Astrocyte (in vitro differentiated cells and primary cell): ENCODE measurements at regions not wholly inside any gene's neighbourhood (a gene's known extent, or its start where the extent isn't known, plus 50 kb on each side); places are given as distances from the start of the nearest gene placed in this dataset.

ENCODE experiments used
- DNase-seq: peaks from one replicate; pipeline ENCODE4 v3.0.0-alpha.2; 2010; ENCODE audit warnings: low read depth
- FAIRE-seq: peaks from 2 replicates; lab custom pipeline; 2011; peaks lifted over from hg19 to GRCh38; lab: Jason Lieb, UNC
- H2AFZ ChIP-seq: 2 replicates; pipeline ENCODE4 v1.6.0; 2012; ENCODE audit warnings: low read depth, low read length, inconsistent platforms
- H3K27ac ChIP-seq: 2 replicates; pipeline ENCODE4 v1.5.1; 2011; ENCODE audit warnings: low read depth, low read length, inconsistent platforms
- H3K27me3 ChIP-seq: 2 replicates; pipeline ENCODE4 v1.6.0; 2011; ENCODE audit warnings: low read length, inconsistent platforms; ENCODE audit not compliant: insufficient read depth
- H3K36me3 ChIP-seq: 2 replicates; pipeline ENCODE4 v1.5.1; 2011; ENCODE audit warnings: low read length, inconsistent platforms; ENCODE audit not compliant: insufficient read depth
- H3K4me1 ChIP-seq: 2 replicates; pipeline ENCODE4 v1.5.1; 2011; ENCODE audit warnings: low read length, inconsistent platforms; ENCODE audit not compliant: insufficient read depth
- H3K4me2 ChIP-seq: 2 replicates; pipeline ENCODE4 v1.6.0; 2012; ENCODE audit warnings: low read length, inconsistent platforms
- H3K4me3 ChIP-seq: 2 replicates; pipeline ENCODE4 v1.5.1; 2011; ENCODE audit warnings: low read depth, mild to moderate bottlenecking, low read length, inconsistent platforms; ENCODE audit not compliant: insufficient read depth
- H3K79me2 ChIP-seq: 2 replicates; pipeline ENCODE4 v1.6.0; 2012; ENCODE audit warnings: mild to moderate bottlenecking, low read length, inconsistent platforms; ENCODE audit not compliant: insufficient read depth
- H3K9ac ChIP-seq: 2 replicates; pipeline ENCODE4 v1.6.0; 2012; ENCODE audit warnings: mild to moderate bottlenecking, low read length, inconsistent platforms
- H3K9me3 ChIP-seq: 2 replicates; pipeline ENCODE4 v1.5.1; 2012; ENCODE audit warnings: low read depth, mild to moderate bottlenecking, low read length, inconsistent platforms; ENCODE audit not compliant: insufficient read depth
- H4K20me1 ChIP-seq: 2 replicates; pipeline ENCODE4 v1.6.0; 2012; ENCODE audit warnings: low read length, inconsistent platforms; ENCODE audit not compliant: insufficient read depth
- H3K27ac Mint-ChIP-seq: one replicate; pipeline ENCODE4 v1.8.0; 2021; ENCODE audit warnings: mild to moderate bottlenecking, mixed read lengths; ENCODE audit not compliant: unreplicated experiment
- H3K27me3 Mint-ChIP-seq: one replicate; pipeline ENCODE4 v1.8.0; 2021; ENCODE audit warnings: low read depth, mixed read lengths; ENCODE audit not compliant: unreplicated experiment
- H3K36me3 Mint-ChIP-seq: one replicate; pipeline ENCODE4 v1.8.0; 2021; ENCODE audit warnings: low read depth, mixed read lengths; ENCODE audit not compliant: unreplicated experiment
- H3K4me1 Mint-ChIP-seq: one replicate; pipeline ENCODE4 v1.8.0; 2021; ENCODE audit warnings: low read depth, mixed read lengths; ENCODE audit not compliant: unreplicated experiment
- H3K4me3 Mint-ChIP-seq: one replicate; pipeline ENCODE4 v1.8.0; 2021; ENCODE audit warnings: mild to moderate bottlenecking, moderate library complexity, mixed read lengths; ENCODE audit not compliant: unreplicated experiment
- H3K9me3 Mint-ChIP-seq: one replicate; pipeline ENCODE4 v1.8.0; 2021; ENCODE audit warnings: mild to moderate bottlenecking, mixed read lengths; ENCODE audit not compliant: unreplicated experiment
- EZH2 ChIP-seq: IDR thresholded peaks from 2 replicates; pipeline ENCODE4 v1.6.1; 2012; ENCODE audit warnings: mild to moderate bottlenecking, low read length, inconsistent platforms; ENCODE audit not compliant: insufficient read depth
- TF ChIP-seq, protein P1 (sequence below): IDR thresholded peaks from 2 replicates; pipeline ENCODE4 v1.5.1; 2011; ENCODE audit warnings: low read depth, mild to moderate bottlenecking, inconsistent platforms, low read length, moderate library complexity; ENCODE audit not compliant: insufficient read depth

DNA sequence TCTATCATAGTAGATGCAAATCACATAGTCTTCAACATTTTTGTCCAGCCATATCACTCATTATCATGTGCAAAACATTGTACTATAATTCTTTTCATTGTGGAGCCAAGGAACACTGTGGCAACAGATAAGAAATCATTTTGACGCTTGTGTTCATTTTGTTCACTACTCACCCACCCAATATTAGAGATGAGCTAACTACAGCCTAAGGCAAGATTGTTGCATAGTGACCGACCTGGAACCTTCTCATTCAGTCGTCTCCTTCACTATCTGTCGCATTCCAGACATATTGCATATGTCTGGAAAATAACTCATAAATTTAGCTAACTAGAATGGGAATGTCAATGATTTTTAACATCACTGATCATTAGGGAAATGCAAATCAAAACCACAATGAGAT lies 270.3 kb downstream of the CGGBP1 start:
- Histone ChIP-seq H3K27me3 (peaks cover 3% of the 10 kb centered on the region), H3K79me2 (no peaks in the 10 kb centered on the region), H3K4me2 (no peak overlapping the region), H4K20me1 (no peaks in the 10 kb centered on the region), H3K4me3 (no peak overlapping the region), H3K9me3 (no peaks in the 10 kb centered on the region), H2AFZ (no peak overlapping the region), H3K36me3 (no peaks in the 10 kb centered on the region), H3K4me1 (no peaks in the 10 kb centered on the region), H3K9ac (no peak overlapping the region), H3K27ac (no peak overlapping the region)
- H3K27ac Mint-ChIP-seq, result no peak overlapping the region
- TF ChIP-seq, protein P1, sequence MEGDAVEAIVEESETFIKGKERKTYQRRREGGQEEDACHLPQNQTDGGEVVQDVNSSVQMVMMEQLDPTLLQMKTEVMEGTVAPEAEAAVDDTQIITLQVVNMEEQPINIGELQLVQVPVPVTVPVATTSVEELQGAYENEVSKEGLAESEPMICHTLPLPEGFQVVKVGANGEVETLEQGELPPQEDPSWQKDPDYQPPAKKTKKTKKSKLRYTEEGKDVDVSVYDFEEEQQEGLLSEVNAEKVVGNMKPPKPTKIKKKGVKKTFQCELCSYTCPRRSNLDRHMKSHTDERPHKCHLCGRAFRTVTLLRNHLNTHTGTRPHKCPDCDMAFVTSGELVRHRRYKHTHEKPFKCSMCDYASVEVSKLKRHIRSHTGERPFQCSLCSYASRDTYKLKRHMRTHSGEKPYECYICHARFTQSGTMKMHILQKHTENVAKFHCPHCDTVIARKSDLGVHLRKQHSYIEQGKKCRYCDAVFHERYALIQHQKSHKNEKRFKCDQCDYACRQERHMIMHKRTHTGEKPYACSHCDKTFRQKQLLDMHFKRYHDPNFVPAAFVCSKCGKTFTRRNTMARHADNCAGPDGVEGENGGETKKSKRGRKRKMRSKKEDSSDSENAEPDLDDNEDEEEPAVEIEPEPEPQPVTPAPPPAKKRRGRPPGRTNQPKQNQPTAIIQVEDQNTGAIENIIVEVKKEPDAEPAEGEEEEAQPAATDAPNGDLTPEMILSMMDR, result no peak
- no peak for TF ChIP-seq EZH2
- peaks cover 28% of the 10 kb centered on the region for H3K27me3 Mint-ChIP-seq
- no peak overlapping the region for H3K4me3 Mint-ChIP-seq
- FAIRE-seq (no peak), DNase-seq (no peak)
- H3K4me1 Mint-ChIP-seq, result peaks cover 5% of the 10 kb centered on the region
- H3K9me3 Mint-ChIP-seq, result peaks cover 2% of the 10 kb centered on the region
- no peaks in the 10 kb centered on the region for H3K36me3 Mint-ChIP-seq

- Histone ChIP-seq H3K9me3 (no peaks in the 10 kb centered on the region), H3K79me2 (no peaks in the 10 kb centered on the region), H4K20me1 (no peaks in the 10 kb centered on the region), H3K36me3 (no peaks in the 10 kb centered on the region), H3K9ac (no peak overlapping the region), H2AFZ (no peak overlapping the region), H3K4me3 (no peak overlapping the region), H3K27me3 (no peaks in the 10 kb centered on the region), H3K27ac (no peak overlapping the region), H3K4me2 (no peak overlapping the region), H3K4me1 (no peaks in the 10 kb centered on the region)
- TF ChIP-seq, protein P1, result no peak
- no peak for TF ChIP-seq EZH2
- H3K27me3 Mint-ChIP-seq, result no peaks in the 10 kb centered on the region
- no peak for FAIRE-seq
- H3K9me3 Mint-ChIP-seq, result peaks cover 4% of the 10 kb centered on the region
- H3K4me1 Mint-ChIP-seq, result no peaks in the 10 kb centered on the region
- no peak for DNase-seq
- H3K27ac Mint-ChIP-seq, result no peak overlapping the region
- no peak overlapping the region for H3K4me3 Mint-ChIP-seq
- H3K36me3 Mint-ChIP-seq, result no peaks in the 10 kb centered on the region
Observed at GRCh38 chr3:87780811-87781210, 278.0 kb downstream of the CGGBP1 start.

GRCh38 chr3:87778876-87779275 lies 279.9 kb downstream of the CGGBP1 start:
- Mint-ChIP-seq H3K4me1 (no peaks in the 10 kb centered on the region), H3K27me3 (no peaks in the 10 kb centered on the region), H3K27ac (no peak overlapping the region), H3K4me3 (no peak overlapping the region), H3K36me3 (no peaks in the 10 kb centered on the region), H3K9me3 (peaks cover 4% of the 10 kb centered on the region)
- DNase-seq (no peak), FAIRE-seq (no peak)
- Histone ChIP-seq H3K27me3 (no peaks in the 10 kb centered on the region), H4K20me1 (no peaks in the 10 kb centered on the region), H3K27ac (no peak overlapping the region), H3K36me3 (no peaks in the 10 kb centered on the region), H3K79me2 (no peaks in the 10 kb centered on the region), H2AFZ (no peak overlapping the region), H3K4me1 (no peaks in the 10 kb centered on the region), H3K4me2 (no peak overlapping the region), H3K9me3 (no peaks in the 10 kb centered on the region), H3K4me3 (no peak overlapping the region), H3K9ac (no peak overlapping the region)
- TF ChIP-seq, protein P1, result no peak
- no peak for TF ChIP-seq EZH2
